ENCODE measurements at regions not wholly inside any gene's neighbourhood (a gene's known extent, or its start where the extent isn't known, plus 50 kb on each side); places are given as distances from the start of the nearest gene placed in this dataset.
"Not testable (repeated sequence)": the region's sequence is repeated elsewhere in the genome, so short reads cannot be mapped to it uniquely, and the experiment has no call there.

DNA sequence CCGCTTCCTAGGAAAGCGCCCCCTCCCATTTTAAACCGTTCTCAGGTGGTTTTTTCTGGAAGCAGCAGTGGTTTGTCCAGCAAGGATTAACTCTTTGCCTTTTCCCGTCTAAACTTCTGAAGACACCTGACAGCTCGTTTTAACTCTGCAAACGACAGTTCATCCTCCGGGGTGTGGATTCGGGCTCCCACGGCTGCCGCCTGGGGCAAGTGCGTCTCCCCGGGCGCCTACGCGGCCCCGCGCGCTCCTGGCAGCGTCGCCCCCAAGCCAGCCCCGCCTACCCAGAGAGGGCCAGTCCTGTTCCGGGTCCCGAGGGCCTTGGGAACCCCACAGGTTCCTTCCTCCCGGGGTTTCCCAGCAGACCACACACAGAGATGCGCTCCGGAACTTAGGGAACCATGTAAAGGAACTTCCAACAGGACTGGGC is 54.4 kb downstream of the PRR18 start:
- peaks cover 78% of the 10 kb centered on the region for H3K27me3 ChIP-seq (ENCODE audit: control insufficient read depth, insufficient read depth, low read length)
- H3K9me3 ChIP-seq (ENCODE audit: control insufficient read depth, insufficient read depth, low read length), result no peaks in the 10 kb centered on the region
- no peak overlapping the region for H3K27ac ChIP-seq (ENCODE audit: low read depth, low read length)
- H3K4me1 ChIP-seq (ENCODE audit: control insufficient read depth, insufficient read depth, low read length), result no peaks in the 10 kb centered on the region
- no peaks in the 10 kb centered on the region for H3K36me3 ChIP-seq (ENCODE audit: control insufficient read depth, insufficient read depth, low read length)
- H3K9ac ChIP-seq (ENCODE audit: low read depth, low read length), result no peak overlapping the region
- peak overlapping the region; percentile 50; the same call in 1 of the 2 replicates for H3K4me3 ChIP-seq (ENCODE audit: low read depth, low read length)

- Histone ChIP-seq H3K4me3 (ENCODE audit: low read depth, low read length) (peak overlapping the region; percentile 50), H3K36me3 (ENCODE audit: control insufficient read depth, insufficient read depth, low read length) (no peaks in the 10 kb centered on the region), H3K27ac (ENCODE audit: low read depth, low read length) (no peak overlapping the region), H3K27me3 (ENCODE audit: control insufficient read depth, insufficient read depth, low read length) (peaks cover 72% of the 10 kb centered on the region), H3K9me3 (ENCODE audit: control insufficient read depth, insufficient read depth, low read length) (no peaks in the 10 kb centered on the region), H3K9ac (ENCODE audit: low read depth, low read length) (no peak overlapping the region), H3K4me1 (ENCODE audit: control insufficient read depth, insufficient read depth, low read length) (no peaks in the 10 kb centered on the region)
Observed at GRCh38 chr6:166253281-166253681, 54.9 kb downstream of the PRR18 start.

GRCh38 chr6:166252601-166253000 is 55.6 kb downstream of the PRR18 start:
- H3K4me1 ChIP-seq (ENCODE audit: control insufficient read depth, insufficient read depth, low read length), result no peaks in the 10 kb centered on the region

GRCh38 chr6:166251655-166252054 is 56.5 kb downstream of the PRR18 start:
- Histone ChIP-seq H3K9me3 (ENCODE audit: control insufficient read depth, insufficient read depth, low read length) (no peaks in the 10 kb centered on the region), H3K4me1 (ENCODE audit: control insufficient read depth, insufficient read depth, low read length) (no peaks in the 10 kb centered on the region), H3K27ac (ENCODE audit: low read depth, low read length) (no peak overlapping the region), H3K36me3 (ENCODE audit: control insufficient read depth, insufficient read depth, low read length) (no peaks in the 10 kb centered on the region), H3K27me3 (ENCODE audit: control insufficient read depth, insufficient read depth, low read length) (peaks cover 61% of the 10 kb centered on the region), H3K4me3 (ENCODE audit: low read depth, low read length) (no peak overlapping the region), H3K9ac (ENCODE audit: low read depth, low read length) (no peak overlapping the region)

More at GRCh38 chr6:166252601-166253000, 55.6 kb downstream of the PRR18 start:
- Histone ChIP-seq H3K9me3 (ENCODE audit: control insufficient read depth, insufficient read depth, low read length) (no peaks in the 10 kb centered on the region), H3K36me3 (ENCODE audit: control insufficient read depth, insufficient read depth, low read length) (no peaks in the 10 kb centered on the region), H3K27ac (ENCODE audit: low read depth, low read length) (no peak overlapping the region), H3K27me3 (ENCODE audit: control insufficient read depth, insufficient read depth, low read length) (peaks cover 66% of the 10 kb centered on the region), H3K9ac (ENCODE audit: low read depth, low read length) (no peak overlapping the region), H3K4me3 (ENCODE audit: low read depth, low read length) (no peak overlapping the region)

- Histone ChIP-seq H3K4me1 (ENCODE audit: control insufficient read depth, insufficient read depth, low read length) (no peaks in the 10 kb centered on the region), H3K4me3 (ENCODE audit: low read depth, low read length) (no peak overlapping the region), H3K9me3 (ENCODE audit: control insufficient read depth, insufficient read depth, low read length) (no peaks in the 10 kb centered on the region), H3K27ac (ENCODE audit: low read depth, low read length) (no peak overlapping the region), H3K36me3 (ENCODE audit: control insufficient read depth, insufficient read depth, low read length) (no peaks in the 10 kb centered on the region), H3K9ac (ENCODE audit: low read depth, low read length) (no peak overlapping the region), H3K27me3 (ENCODE audit: control insufficient read depth, insufficient read depth, low read length) (peaks cover 58% of the 10 kb centered on the region)
Observed at GRCh38 chr6:166251211-166251610, 57.0 kb downstream of the PRR18 start.

DNA sequence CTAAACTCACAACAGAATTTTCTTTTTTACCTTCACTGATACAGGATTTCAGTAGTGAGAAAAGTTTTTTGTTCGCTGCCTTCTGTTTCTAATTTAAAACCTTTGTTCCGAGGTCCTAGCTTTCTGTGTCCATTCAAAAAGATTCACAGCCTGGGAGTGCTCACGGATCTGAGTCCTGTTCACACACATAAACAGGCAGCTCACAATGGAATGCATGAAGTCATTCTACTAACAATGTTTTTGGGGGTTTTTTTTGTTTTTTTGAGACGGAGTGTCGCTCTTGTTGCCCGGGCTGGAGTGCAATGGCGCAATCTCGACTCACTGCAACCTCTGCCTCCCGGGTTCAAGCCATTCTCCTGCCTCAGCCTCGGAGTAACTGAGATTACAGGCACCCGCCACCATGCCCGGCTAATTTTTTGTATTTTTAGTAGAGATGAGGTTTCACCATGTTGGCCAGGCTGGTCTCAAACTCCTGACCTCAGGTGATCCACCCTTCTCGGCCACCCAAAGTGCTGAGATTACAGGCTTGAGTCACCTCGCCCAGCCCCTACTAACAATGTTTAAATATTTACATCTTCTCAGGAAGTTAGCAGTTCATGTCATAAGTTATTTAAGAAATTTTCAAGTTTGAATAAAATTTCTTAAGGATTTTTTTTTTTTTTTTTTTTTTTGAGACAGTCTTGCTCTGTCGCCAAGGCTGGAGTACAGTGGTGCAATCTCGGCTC is 59.0 kb downstream of the PRR18 start:
- H3K9me3 ChIP-seq (ENCODE audit: control insufficient read depth, insufficient read depth, low read length); H3K36me3 ChIP-seq (ENCODE audit: control insufficient read depth, insufficient read depth, low read length); H3K9ac ChIP-seq (ENCODE audit: low read depth, low read length); H3K4me3 ChIP-seq (ENCODE audit: low read depth, low read length); H3K4me1 ChIP-seq (ENCODE audit: control insufficient read depth, insufficient read depth, low read length); H3K27ac ChIP-seq (ENCODE audit: low read depth, low read length): not testable (repeated sequence)
- peaks cover 45% of the 10 kb centered on the region for H3K27me3 ChIP-seq (ENCODE audit: control insufficient read depth, insufficient read depth, low read length)

DNA sequence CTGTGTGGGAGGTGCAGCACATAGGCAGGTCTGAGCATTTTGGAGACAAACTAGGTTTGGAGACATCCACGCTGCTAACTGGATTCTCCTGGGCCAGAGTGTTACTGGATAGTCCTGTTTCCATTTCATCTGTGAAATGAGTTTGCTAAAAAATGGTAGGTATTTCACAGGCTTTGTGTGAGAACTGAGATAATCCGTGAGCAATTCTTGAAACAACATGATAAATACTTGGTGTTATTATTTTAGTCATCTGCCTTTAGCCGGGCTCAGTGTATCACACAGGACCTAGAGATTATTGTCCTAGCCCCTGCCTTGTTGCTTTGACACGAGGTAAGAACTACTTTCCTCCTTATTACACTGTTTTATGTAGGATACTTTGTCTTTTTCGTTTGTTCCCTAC is 63.0 kb downstream of the PRR18 start:
- no peak overlapping the region for H3K27ac ChIP-seq (ENCODE audit: low read depth, low read length)
- H3K4me3 ChIP-seq (ENCODE audit: low read depth, low read length), result no peak overlapping the region
- H3K36me3 ChIP-seq (ENCODE audit: control insufficient read depth, insufficient read depth, low read length), result no peaks in the 10 kb centered on the region
- peaks cover 6% of the 10 kb centered on the region; the same call in 1 of the 2 replicates for H3K4me1 ChIP-seq (ENCODE audit: control insufficient read depth, insufficient read depth, low read length)
- H3K9me3 ChIP-seq (ENCODE audit: control insufficient read depth, insufficient read depth, low read length), result no peaks in the 10 kb centered on the region
- peaks cover 17% of the 10 kb centered on the region for H3K27me3 ChIP-seq (ENCODE audit: control insufficient read depth, insufficient read depth, low read length)
- no peak overlapping the region for H3K9ac ChIP-seq (ENCODE audit: low read depth, low read length)

GRCh38 chr6:166244353-166245045 is 63.7 kb downstream of the PRR18 start:
- H3K27ac ChIP-seq (ENCODE audit: low read depth, low read length), result no peak overlapping the region
- H3K36me3 ChIP-seq (ENCODE audit: control insufficient read depth, insufficient read depth, low read length), result no peaks in the 10 kb centered on the region
- H3K9ac ChIP-seq (ENCODE audit: low read depth, low read length), result no peak overlapping the region
- no peaks in the 10 kb centered on the region for H3K9me3 ChIP-seq (ENCODE audit: control insufficient read depth, insufficient read depth, low read length)
- no peak overlapping the region for H3K4me3 ChIP-seq (ENCODE audit: low read depth, low read length)
- H3K27me3 ChIP-seq (ENCODE audit: control insufficient read depth, insufficient read depth, low read length), result peaks cover 17% of the 10 kb centered on the region
- peaks cover 6% of the 10 kb centered on the region; the same call in 1 of the 2 replicates for H3K4me1 ChIP-seq (ENCODE audit: control insufficient read depth, insufficient read depth, low read length)

DNA sequence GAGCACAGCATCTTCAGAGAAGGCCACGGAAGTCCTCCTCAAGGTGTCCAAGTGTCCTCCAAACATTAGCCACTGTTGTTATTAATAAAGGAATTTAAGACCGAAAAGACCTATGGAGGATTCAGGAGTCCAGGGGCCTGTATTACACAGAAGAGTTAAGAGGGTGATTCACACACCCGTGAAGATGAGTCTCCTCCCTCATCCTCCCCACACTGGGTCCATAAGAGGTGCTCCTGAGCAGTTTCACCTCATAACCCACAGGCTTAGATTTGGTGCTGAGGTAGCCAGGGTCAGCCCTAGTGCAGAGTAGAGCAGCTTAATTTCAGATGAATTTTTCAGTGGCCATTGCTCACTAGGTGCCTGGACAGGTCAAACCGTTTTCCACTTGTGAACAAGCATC is 65.3 kb downstream of the PRR18 start:
- Histone ChIP-seq H3K36me3 (ENCODE audit: control insufficient read depth, insufficient read depth, low read length) (no peaks in the 10 kb centered on the region), H3K27me3 (ENCODE audit: control insufficient read depth, insufficient read depth, low read length) (peaks cover 17% of the 10 kb centered on the region), H3K9me3 (ENCODE audit: control insufficient read depth, insufficient read depth, low read length) (no peaks in the 10 kb centered on the region), H3K9ac (ENCODE audit: low read depth, low read length) (no peak overlapping the region), H3K27ac (ENCODE audit: low read depth, low read length) (no peak overlapping the region), H3K4me3 (ENCODE audit: low read depth, low read length) (no peak overlapping the region), H3K4me1 (ENCODE audit: control insufficient read depth, insufficient read depth, low read length) (peaks cover 6% of the 10 kb centered on the region; the same call in 1 of the 2 replicates)

DNA sequence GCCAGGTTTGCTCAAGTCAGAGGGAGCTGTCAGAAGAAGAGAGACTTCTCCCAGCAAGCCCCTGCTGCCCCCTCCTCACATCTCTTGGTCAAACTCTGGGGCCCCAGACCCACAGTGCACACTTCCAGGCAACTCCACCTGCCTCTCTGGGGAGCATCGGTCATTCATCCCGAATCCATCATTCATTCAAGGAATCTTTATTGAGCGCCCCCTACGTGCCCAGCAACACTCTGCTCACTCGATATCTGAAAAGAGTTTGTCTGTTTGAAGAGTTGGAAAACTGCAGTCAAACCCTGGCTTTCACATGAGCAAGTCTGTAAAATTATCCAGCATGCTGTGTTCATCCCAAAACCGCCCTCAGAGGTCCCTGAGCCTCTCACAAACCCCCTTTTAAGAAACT is 66.2 kb downstream of the PRR18 start:
- no peaks in the 10 kb centered on the region for H3K9me3 ChIP-seq (ENCODE audit: control insufficient read depth, insufficient read depth, low read length)
- H3K4me3 ChIP-seq (ENCODE audit: low read depth, low read length), result no peak overlapping the region
- H3K36me3 ChIP-seq (ENCODE audit: control insufficient read depth, insufficient read depth, low read length), result no peaks in the 10 kb centered on the region
- no peak overlapping the region for H3K27ac ChIP-seq (ENCODE audit: low read depth, low read length)
- peaks cover 16% of the 10 kb centered on the region for H3K27me3 ChIP-seq (ENCODE audit: control insufficient read depth, insufficient read depth, low read length)
- H3K4me1 ChIP-seq (ENCODE audit: control insufficient read depth, insufficient read depth, low read length), result peaks cover 6% of the 10 kb centered on the region; the same call in 1 of the 2 replicates
- H3K9ac ChIP-seq (ENCODE audit: low read depth, low read length), result no peak overlapping the region

- H3K27me3 ChIP-seq (ENCODE audit: control insufficient read depth, insufficient read depth, low read length), result peaks cover 11% of the 10 kb centered on the region
Observed at GRCh38 chr6:166240889-166241288, 67.3 kb downstream of the PRR18 start.

More at GRCh38 chr6:166240889-166241288, 67.3 kb downstream of the PRR18 start:
- H3K27ac ChIP-seq (ENCODE audit: low read depth, low read length), result no peak overlapping the region
- no peaks in the 10 kb centered on the region for H3K36me3 ChIP-seq (ENCODE audit: control insufficient read depth, insufficient read depth, low read length)
- no peak overlapping the region for H3K9ac ChIP-seq (ENCODE audit: low read depth, low read length)
- peaks cover 6% of the 10 kb centered on the region; the same call in 1 of the 2 replicates for H3K4me1 ChIP-seq (ENCODE audit: control insufficient read depth, insufficient read depth, low read length)
- H3K9me3 ChIP-seq (ENCODE audit: control insufficient read depth, insufficient read depth, low read length), result no peaks in the 10 kb centered on the region
- no peak overlapping the region for H3K4me3 ChIP-seq (ENCODE audit: low read depth, low read length)
